ENCODE measurements at regions not wholly inside any gene's neighbourhood (a gene's known extent, or its start where the extent isn't known, plus 50 kb on each side); places are given as distances from the start of the nearest gene placed in this dataset.
"Not testable (repeated sequence)": the region's sequence is repeated elsewhere in the genome, so short reads cannot be mapped to it uniquely, and the experiment has no call there.

- in situ Hi-C loops (cut with MboI; ENCODE audit: low sequenced_read_pairs); H3K4me3 ChIP-seq; H3K36me3 ChIP-seq (replicated peaks); H3K27me3 ChIP-seq (ENCODE audit: low read depth); H3K9me3 ChIP-seq; H3K4me1 ChIP-seq: not testable (repeated sequence)
- peak in 1 of 2 experiments; percentile 40 for DNase-seq (ENCODE audit: low spot score in 2 of 2)
These were observed 170.8 kb downstream of the GTF2H2C_2 start for GRCh38 chr5:70585996-70586395.

Data from HAP-1 (cell line).